ENCODE measurements at regions not wholly inside any gene's neighbourhood (a gene's known extent, or its start where the extent isn't known, plus 50 kb on each side); places are given as distances from the start of the nearest gene placed in this dataset.

- no peak for TF ChIP-seq EZH2 (IDR thresholded peaks at IDR 0.05; ENCODE audit: insufficient read depth, poor library complexity, severe bottlenecking)
- TF ChIP-seq EZH2phosphoT487 (IDR thresholded peaks at IDR 0.05; ENCODE audit: insufficient read depth, low read depth) = no peak
Observed at GRCh38 chr11:94705419-94705818, 62.7 kb upstream of the AMOTL1 start.

Data from GM23248 (cell line).